Skeletal muscle tissue (tissue), 3 donors: ENCODE measurements at regions not wholly inside any gene's neighbourhood (a gene's known extent, or its start where the extent isn't known, plus 50 kb on each side); places are given as distances from the start of the nearest gene placed in this dataset.

Experiments used
- H3K27ac ChIP-seq: one replicate; pipeline ENCODE4 v1.7.0; 2013; ENCODE audit warnings: mild to moderate bottlenecking, low read depth, low read length, inconsistent platforms
- H3K27me3 ChIP-seq, 3 donors: one replicate each; pipeline ENCODE4 v1.7.0; 2013; ENCODE audit warnings: low read length in 3 of 3; ENCODE audit not compliant: control insufficient read depth in 3 of 3, insufficient read depth in 3 of 3
- H3K36me3 ChIP-seq, 3 donors: one replicate each; pipeline ENCODE4 v1.7.0; 2013; ENCODE audit warnings: low read length in 3 of 3; ENCODE audit not compliant: control insufficient read depth in 3 of 3, insufficient read depth in 3 of 3
- H3K4me1 ChIP-seq, 3 donors: one replicate each; pipeline ENCODE4 v1.7.0; 2013; ENCODE audit warnings: low read length in 3 of 3, mild to moderate bottlenecking in 3 of 3; ENCODE audit not compliant: control insufficient read depth in 3 of 3, insufficient read depth in 3 of 3
- H3K4me3 ChIP-seq, 3 donors: one replicate each; pipeline ENCODE4 v1.7.0; 2013; ENCODE audit warnings: low read length in 3 of 3
- H3K9ac ChIP-seq, 3 donors: one replicate each; pipeline ENCODE4 v1.7.0; 2013; ENCODE audit warnings: low read length in 3 of 3, mild to moderate bottlenecking in 3 of 3, moderate library complexity in 2 of 3, low read depth in 1 of 3
- H3K9me3 ChIP-seq, 3 donors: one replicate each; pipeline ENCODE4 v1.7.0; 2013; ENCODE audit warnings: low read length in 3 of 3; ENCODE audit not compliant: control insufficient read depth in 3 of 3
- donor health status: Osteomylitis.

- no peaks in the 10 kb centered on the region for H3K9me3 ChIP-seq
- H3K27ac ChIP-seq, result no peak overlapping the region
- peaks cover 0 to 4% (median 0%) of the 10 kb centered on the region in 3 donors for H3K27me3 ChIP-seq
- no peak overlapping the region for H3K9ac ChIP-seq
- H3K4me3 ChIP-seq, result no peak overlapping the region
- H3K36me3 ChIP-seq, result peaks cover 0 to 2% (median 0%) of the 10 kb centered on the region in 3 donors
- H3K4me1 ChIP-seq, result no peaks in the 10 kb centered on the region
These were observed 59.4 kb upstream of the IRX4 start for GRCh38 chr5:1942158-1942557.

- Histone ChIP-seq H3K36me3 (peaks cover 0 to 5% (median 2%) of the 10 kb centered on the region in 3 donors), H3K4me1 (no peaks in the 10 kb centered on the region), H3K27me3 (peaks cover 0 to 6% (median 0%) of the 10 kb centered on the region in 3 donors), H3K27ac (no peak overlapping the region), H3K9ac (no peak overlapping the region), H3K9me3 (no peaks in the 10 kb centered on the region), H3K4me3 (no peak overlapping the region)
These were observed 56.5 kb upstream of the IRX4 start for GRCh38 chr5:1939256-1939655.

GRCh38 chr5:1938310-1939000, 55.7 kb upstream of the IRX4 start:
- Histone ChIP-seq H3K4me1 (no peaks in the 10 kb centered on the region), H3K27ac (no peak overlapping the region), H3K4me3 (no peak overlapping the region), H3K27me3 (peaks cover 0 to 6% (median 0%) of the 10 kb centered on the region in 3 donors), H3K9me3 (no peaks in the 10 kb centered on the region), H3K9ac (no peak overlapping the region), H3K36me3 (peaks cover 0 to 5% (median 5%) of the 10 kb centered on the region in 3 donors)

GRCh38 chr5:1937590-1937989, 54.9 kb upstream of the IRX4 start:
- no peak overlapping the region for H3K4me3 ChIP-seq
- no peak overlapping the region for H3K27ac ChIP-seq
- peaks cover 0 to 6% (median 0%) of the 10 kb centered on the region in 3 donors for H3K27me3 ChIP-seq
- H3K9ac ChIP-seq, result no peak overlapping the region
- peaks cover 0 to 5% (median 5%) of the 10 kb centered on the region in 3 donors for H3K36me3 ChIP-seq
- H3K4me1 ChIP-seq, result no peaks in the 10 kb centered on the region
- H3K9me3 ChIP-seq, result no peaks in the 10 kb centered on the region

- no peaks in the 10 kb centered on the region for H3K4me1 ChIP-seq
- no peak overlapping the region for H3K27ac ChIP-seq
- no peak overlapping the region for H3K4me3 ChIP-seq
- no peaks in the 10 kb centered on the region for H3K9me3 ChIP-seq
- peaks cover 0 to 6% (median 3%) of the 10 kb centered on the region in 3 donors for H3K27me3 ChIP-seq
- no peak overlapping the region for H3K9ac ChIP-seq
- peaks cover 0 to 5% (median 5%) of the 10 kb centered on the region in 3 donors for H3K36me3 ChIP-seq
These were observed 54.2 kb upstream of the IRX4 start for GRCh38 chr5:1936901-1937300.

GRCh38 chr5:1936413-1936812, 53.7 kb upstream of the IRX4 start:
- Histone ChIP-seq H3K36me3 (peaks cover 0 to 5% (median 5%) of the 10 kb centered on the region in 3 donors), H3K4me1 (no peaks in the 10 kb centered on the region), H3K27me3 (peaks cover 0 to 10% (median 8%) of the 10 kb centered on the region in 3 donors), H3K9ac (no peak overlapping the region), H3K4me3 (no peak overlapping the region), H3K27ac (no peak overlapping the region), H3K9me3 (no peaks in the 10 kb centered on the region)

- peaks cover 6 to 20% (median 20%) of the 10 kb centered on the region in 3 donors for H3K27me3 ChIP-seq
- H3K9me3 ChIP-seq, result no peaks in the 10 kb centered on the region
- no peak overlapping the region for H3K4me3 ChIP-seq
- H3K9ac ChIP-seq, result no peak overlapping the region
- peaks cover 0 to 5% (median 5%) of the 10 kb centered on the region in 3 donors for H3K4me1 ChIP-seq
- peaks cover 0 to 5% (median 5%) of the 10 kb centered on the region in 3 donors for H3K36me3 ChIP-seq
- no peak overlapping the region for H3K27ac ChIP-seq
These were observed 52.2 kb upstream of the IRX4 start for GRCh38 chr5:1934801-1935429.

GRCh38 chr5:1934056-1934394, 51.3 kb upstream of the IRX4 start:
- H3K9me3 ChIP-seq, result no peaks in the 10 kb centered on the region
- no peak overlapping the region for H3K4me3 ChIP-seq
- peaks cover 15 to 29% (median 20%) of the 10 kb centered on the region in 3 donors for H3K27me3 ChIP-seq

GRCh38 chr5:1933364-1934055, 50.8 kb upstream of the IRX4 start:
- Histone ChIP-seq H3K27ac (no peak overlapping the region), H3K36me3 (peaks cover 0 to 5% (median 3%) of the 10 kb centered on the region in 3 donors), H3K9me3 (no peaks in the 10 kb centered on the region), H3K27me3 (peaks cover 20 to 34% (median 20%) of the 10 kb centered on the region in 3 donors), H3K4me1 (peaks cover 0 to 8% (median 5%) of the 10 kb centered on the region in 3 donors), H3K9ac (no peak overlapping the region), H3K4me3 (no peak overlapping the region)

More at GRCh38 chr5:1934056-1934394, 51.3 kb upstream of the IRX4 start:
- Histone ChIP-seq H3K4me1 (peaks cover 0 to 8% (median 5%) of the 10 kb centered on the region in 3 donors), H3K27ac (no peak overlapping the region), H3K36me3 (peaks cover 0 to 5% (median 5%) of the 10 kb centered on the region in 3 donors), H3K9ac (no peak overlapping the region)
